HG02852 (cell line): ENCODE measurements at regions not wholly inside any gene's neighbourhood (a gene's known extent, or its start where the extent isn't known, plus 50 kb on each side); places are given as distances from the start of the nearest gene placed in this dataset.

Experiments used
- ATAC-seq: cut with Tn5 transposase; IDR thresholded peaks from one replicate; pipeline ENCODE4 v1.9.1; 2021; ENCODE audit warnings: mild to moderate bottlenecking, moderate library complexity; ENCODE audit not compliant: unreplicated experiment

DNA sequence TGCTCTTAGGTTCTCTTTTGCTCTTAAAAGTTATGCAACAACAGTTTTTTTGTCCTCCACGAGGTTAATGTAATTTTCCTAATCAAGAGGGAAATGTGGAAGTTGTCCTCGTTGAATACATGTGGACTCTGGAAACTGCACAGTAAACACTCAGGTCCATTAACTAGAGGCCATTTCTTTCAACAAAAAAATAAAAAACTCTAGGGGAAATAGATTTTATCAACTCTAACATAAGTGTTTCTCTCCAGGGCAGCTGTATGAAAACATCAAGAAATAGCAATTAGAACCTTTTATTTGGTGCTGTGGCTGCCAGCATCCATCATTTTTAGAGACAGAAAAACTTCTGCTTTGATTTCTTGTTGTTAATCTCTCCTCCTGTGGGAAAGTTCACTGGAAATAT lies 288.6 kb downstream of the ICE1 start:
- no peak for ATAC-seq

DNA sequence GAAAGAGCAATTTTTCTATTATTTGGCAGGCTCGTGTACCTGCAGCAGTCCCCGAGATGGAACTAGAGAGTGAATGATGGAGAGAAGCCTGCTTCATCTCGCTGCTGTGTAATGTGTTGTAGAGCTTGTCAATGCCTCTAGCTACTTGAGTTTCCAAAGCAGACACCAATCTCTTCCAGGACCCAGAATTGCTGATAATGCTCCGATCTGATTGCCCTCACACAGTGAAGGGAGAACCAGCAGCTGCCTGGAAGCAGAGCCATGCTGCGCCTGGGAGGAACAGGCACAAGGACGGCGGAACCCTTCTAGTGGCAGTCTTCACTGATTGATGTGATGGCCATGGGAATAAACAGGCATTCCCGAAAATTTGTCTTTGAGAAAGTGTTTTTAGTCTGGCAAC lies 288.0 kb downstream of the ICE1 start:
- ATAC-seq: no peak

DNA sequence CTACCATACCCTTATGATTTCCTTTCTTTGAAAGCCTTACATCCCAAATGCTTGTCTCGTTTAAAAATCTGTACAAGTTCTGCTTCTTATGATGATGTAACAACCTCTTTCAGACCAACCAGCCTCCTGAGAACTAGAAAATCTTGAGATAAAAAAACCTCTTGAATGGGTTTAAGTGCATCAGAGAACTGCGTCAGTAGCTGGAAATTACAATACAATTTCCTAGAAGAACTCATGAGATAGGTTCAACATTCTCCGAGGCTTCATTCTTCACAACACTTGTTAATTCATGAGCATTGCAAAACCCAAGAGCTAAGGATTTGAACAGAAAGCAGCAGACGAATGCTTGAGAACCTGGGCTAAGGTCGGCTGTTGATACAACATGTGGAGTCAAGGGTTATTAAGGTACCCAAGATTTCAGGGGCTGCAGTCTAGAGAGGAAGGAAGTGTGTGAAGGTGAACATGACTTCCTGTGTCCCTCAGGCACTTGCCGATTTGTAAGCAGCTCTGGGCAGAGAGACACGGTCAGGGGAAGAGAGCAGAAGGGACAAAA lies 286.0 kb downstream of the ICE1 start:
- ATAC-seq: no peak

DNA sequence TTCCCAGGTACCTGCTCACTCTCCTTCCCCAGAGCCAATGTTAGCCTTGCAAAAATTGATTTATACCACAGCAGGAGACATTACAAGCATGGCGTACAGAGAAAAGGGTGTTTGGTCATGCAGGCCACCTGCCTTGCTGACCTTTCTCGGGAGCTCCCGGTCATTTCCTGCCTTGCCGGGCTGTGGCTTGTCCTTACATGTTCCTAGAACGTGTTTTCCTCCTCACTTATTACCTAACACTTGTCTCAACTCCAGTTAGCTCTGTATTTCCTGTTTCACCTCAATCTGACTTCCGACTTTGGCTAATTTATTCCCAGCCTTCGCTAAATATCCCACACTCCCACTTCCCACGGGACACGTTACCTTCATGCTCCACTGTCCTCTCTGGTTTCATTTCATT lies 282.5 kb downstream of the ICE1 start:
- no peak for ATAC-seq

DNA sequence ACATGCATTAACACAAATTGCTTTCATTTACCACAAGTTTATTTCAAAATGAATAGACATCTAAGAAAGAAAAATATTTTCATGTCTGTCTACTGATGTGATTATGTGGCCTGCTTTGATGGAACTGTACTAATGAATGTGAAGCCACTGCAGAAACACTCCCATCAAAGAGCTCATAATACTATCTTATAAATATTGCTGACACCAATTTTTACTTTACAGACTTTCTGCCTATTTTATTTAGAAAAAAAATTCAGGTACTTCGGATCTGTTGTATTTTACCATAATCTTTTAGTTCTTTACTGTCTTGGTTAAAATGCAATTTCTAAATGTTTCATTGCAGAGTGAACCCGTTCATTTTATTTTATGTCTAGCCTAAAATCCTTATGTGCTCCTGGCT lies 281.9 kb downstream of the ICE1 start:
- no peak for ATAC-seq

DNA sequence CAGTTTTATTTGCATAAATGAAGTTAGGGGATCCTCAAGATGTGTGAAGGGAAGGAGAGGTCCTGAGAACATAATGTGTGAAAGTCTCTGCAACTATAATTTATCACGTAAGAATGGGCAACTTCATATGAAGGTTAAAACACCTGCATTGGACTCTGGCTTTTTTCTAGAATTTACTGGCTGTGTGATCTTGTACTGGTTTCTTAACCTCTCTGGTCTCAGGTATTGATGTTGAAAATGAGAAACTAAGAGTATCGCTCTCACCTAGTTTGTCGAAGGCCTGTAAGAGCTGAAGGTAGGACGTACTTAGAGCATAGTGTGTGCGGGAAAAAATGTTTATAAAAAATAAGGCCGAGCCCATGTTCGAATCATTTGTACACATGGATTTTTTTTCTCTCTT lies 280.5 kb downstream of the ICE1 start:
- ATAC-seq: no peak

DNA sequence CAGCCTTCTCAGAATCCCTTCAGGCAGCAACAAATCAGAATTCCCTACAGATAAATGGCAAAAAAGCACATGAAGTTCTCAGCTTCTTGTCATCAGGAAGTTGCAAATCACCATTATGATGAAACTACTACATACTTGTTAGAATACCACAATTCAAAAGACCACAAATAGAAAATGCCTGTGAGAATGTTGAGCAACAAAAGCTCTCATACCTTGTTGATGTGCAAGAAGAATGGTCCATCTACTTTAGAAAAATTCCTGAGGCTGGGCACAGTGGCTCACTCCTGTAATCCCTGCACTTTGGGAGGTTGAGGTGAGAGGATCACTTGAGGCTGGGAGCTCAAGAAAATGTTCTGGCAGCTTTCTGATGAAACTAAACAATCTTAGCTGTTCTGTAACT lies 278.1 kb downstream of the ICE1 start:
- ATAC-seq: no peak

DNA sequence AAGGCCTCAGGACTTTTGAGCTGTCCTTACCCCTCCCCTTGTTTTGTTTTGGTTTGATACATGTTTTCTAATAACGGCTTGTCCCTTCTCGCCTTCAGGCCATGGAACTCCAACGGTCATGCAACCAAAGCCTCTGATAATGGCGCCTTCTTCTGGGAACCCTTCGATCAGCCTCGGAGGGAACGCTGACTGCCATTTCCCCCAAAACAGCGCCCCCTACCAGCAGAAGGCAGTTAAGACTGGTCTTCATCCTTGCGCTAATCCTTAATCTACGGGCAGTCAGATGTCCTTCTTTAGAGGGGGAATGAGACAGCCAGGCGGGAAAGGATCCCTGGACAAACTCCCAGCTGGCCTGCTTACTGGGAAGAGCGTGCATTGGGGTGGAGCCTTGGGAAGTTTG lies 276.6 kb downstream of the ICE1 start:
- ATAC-seq: no peak

DNA sequence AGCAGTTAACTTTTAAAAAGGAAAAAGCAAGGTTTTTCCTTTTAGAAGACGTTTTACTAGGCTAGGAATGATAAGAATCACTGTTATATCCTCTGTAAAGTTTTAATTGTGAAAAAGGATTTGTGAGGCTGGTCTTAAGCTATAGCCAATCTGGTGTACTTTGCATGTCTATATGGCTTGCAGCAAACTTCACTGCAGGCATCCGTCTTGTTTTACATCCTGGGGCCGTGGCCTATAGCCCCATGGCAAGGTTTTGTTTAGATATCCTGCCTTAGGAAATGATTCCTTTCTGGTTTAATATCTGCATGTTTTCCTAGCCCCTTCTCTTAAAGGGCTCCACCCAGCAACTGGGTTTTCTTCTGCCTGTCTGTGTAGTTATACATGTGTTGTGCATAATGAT lies 272.8 kb downstream of the ICE1 start:
- ATAC-seq: no peak

DNA sequence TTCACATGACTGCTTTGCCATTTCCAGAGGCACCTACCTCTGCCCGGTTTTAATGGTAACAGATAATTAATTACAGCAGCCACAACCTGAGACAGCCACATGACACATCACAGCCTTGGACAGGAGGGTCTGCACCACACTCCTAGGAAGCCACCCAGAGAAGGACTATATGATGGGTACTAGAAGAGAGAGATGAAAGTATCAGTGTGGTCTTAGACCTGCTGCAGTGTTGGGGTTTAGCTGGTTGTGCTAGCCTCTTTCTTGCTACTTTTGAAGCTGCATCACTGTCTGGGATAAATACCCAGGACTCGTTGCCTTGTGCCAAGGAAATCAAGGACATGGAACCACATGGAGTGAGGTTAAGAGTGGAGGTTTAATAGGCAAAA lies 266.4 kb downstream of the ICE1 start:
- no peak for ATAC-seq

DNA sequence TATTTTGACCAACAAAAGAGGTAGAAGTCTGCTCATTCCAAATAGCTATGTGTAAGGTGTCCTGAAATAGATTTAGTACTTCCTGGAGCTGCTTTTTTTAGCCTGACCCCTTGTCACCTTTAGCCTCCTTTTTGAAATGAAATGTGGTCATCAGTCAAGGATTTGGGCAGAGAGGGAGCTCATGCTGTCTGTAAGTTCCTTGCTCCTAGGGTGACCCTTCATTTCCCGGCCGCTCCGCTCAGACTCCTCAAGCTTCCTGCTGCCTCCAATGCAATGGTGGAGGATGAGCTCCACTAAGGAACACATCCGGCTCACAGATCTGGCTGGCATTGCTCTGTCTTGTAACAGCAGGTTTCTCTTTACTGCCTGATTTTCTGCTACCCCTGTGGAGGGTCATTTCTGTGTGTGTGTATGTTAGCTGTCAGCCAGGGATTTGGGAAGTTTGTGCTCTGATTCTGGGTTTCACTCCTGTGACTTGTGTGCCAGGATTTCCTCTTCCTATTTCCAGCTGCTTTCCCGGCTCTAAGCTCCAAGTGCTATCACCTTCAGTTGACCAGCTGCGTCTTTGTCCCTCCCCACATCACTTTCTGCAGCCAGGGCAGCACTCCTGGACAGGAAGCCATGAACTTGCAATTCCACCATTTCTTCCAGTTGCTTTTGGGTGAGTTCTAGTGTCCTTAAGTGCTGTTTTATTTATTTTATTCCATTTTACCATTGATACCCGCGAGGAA lies 265.9 kb downstream of the ICE1 start:
- no peak for ATAC-seq

DNA sequence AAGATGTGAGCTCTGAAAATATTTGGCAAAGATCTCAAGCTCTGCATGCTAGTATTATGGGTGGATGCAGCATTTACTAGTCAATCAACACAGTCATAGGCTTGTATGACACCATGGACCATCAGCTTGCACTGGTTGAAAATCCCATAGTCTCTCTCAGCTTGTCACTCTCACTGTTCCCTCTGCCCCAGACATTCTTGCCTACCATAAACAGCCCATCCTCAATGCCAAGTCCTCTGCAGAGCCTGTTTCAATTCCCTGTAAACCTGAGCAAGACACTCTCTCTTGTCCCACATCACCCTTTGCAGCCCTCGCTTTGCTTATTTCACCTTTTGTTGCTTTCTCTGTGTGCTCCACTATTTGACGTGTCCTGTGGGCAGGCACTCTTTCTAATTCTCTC lies 264.6 kb downstream of the ICE1 start:
- ATAC-seq: no peak

DNA sequence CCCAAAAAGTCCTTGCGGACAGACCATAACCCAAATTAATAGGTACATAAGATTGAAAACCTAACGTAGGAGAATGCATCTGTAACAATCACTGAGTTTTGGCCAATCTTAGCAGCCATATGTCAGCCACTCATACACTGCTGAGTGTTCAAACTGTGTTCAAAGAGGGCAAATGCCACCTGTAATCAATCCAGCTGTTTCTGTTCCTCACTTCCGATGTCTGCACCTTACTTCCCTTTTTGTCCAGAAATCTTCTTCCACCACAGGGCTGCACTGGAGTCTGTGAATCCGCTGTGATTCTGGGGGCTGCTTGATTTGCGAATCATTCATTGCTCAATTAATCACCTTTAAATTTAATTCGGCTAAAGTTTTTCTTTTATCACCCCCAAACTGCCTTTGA lies 263.9 kb downstream of the ICE1 start:
- no peak for ATAC-seq

DNA sequence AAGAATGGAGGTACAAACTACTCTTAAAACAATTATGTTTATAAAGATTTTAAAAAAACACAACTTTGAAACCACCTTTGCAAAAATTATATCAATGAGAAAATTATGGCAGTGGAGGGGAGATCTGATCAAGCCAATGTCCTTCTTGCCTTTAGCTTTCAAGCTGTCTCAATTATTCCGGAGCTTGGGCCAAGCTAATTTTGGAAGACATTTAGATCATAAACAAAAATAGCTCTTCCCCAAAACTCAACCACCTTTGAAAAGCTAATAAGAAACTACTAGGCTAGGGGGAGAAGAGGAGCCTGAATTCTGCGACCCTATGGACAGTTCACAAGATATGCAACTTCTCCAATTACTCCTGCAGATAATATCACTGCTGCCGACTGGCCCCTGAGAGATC lies 263.3 kb downstream of the ICE1 start:
- ATAC-seq: no peak

DNA sequence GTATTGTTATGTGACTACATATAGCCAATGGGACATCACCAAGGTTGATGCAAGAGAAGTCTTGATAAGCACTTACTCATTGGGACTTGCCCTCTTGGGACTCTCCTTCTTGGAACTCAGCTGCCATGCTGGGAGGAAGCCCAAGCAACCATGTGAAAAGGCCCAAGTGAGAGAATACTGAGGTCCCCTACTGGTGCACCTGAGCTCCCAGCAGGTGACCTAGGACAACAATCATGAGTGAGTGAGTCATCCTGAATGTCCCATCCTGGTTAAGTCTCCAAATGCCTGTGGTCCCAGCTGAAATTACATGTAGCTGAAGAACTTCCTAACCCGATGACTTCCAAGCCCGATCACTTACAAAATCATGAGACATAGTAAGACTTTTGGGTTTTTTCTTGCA lies 260.7 kb downstream of the ICE1 start:
- ATAC-seq: no peak

DNA sequence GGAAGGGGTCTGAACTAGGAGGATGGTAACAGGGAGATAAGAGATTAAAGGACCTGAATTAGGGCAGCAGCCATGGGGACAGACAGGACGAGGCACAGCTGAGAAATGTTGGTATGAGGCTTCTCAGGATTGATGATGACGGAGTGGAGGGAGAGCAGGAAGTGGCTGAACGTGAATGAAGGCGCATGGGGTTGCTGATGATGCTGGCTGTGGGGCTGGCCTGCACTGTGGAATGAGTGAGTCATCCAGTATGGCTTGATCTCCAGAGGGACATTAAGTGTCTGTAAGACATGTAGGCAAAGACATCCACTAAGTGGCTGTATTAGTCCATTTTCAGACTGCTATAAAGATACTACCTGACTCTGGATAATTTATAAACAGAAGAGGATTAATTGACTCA lies 256.4 kb downstream of the ICE1 start:
- no peak for ATAC-seq

DNA sequence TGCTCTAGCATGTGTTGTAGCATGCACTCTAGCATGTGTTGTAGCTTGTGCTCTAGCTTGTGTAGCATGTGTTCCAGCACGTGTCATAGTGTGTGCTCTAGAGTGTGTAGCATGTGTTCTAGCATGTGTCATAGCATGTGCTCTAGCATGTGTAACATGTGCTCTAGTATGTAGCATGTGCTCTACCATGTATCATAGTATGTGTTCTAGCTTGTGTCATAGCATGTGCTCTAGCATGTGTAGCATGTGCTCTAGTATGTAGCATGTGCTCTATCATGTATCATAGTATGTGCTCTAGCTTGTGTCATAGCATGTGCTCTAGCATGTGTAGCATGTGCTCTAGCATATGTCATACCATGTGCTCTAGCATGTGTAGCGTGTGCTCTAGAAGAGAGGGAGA lies 255.3 kb downstream of the ICE1 start:
- ATAC-seq: no peak

DNA sequence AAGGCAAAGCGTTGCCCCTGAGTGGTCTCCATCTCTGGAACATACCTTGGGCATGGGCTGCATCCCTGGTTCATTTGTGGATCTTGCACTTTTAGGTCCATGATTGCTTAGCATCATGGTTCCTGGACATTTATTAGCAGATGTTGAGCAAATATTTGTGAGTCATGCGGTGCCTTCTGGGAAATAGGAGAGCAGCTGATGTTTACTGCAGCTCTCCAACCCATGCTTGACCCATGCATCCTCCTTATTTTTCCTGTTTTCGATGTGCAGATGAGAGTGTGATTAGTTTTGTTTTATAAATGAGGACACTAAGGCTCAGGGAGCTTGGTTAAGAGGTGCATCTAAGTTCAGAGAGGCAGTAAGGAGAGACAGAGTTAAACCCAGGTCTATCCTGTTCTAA lies 253.7 kb downstream of the ICE1 start:
- no peak for ATAC-seq

DNA sequence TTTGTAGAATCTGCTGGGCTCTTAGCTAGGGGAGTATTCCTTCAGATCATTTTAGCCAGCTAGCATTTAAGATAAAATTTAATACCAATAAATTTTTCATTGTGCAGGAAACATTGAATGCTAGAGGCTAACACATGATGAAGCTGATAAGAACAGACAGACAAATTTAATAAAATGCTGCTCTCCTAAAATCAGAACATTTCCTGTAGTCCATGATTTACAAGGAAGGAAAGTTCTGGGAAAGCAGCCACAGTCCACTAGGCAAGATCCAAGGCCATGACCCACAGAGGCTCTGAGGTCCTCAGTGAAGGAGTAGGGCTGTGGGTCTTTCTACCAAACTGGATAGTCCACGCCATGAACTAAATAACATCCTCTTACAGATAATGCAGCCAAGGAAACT lies 253.0 kb downstream of the ICE1 start:
- ATAC-seq: no peak

DNA sequence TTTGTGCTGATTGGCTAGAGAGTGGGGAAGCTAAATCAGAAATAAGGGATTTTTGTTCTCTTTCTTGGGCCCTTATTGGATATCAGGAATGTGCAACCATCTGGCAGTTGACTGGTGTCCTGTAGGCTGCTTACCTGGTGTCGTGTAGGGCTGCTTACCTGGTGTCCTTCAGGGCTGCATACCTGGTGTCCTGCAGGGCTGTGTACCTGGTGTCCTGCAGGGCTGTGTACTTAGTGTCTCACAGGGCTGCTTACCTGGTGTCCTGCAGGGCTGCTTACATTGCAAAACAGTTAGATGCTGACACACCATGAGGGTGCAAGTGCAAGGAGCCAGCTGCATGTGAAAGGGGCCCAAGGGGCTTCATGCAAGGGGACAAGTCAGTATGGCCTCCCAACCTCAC lies 249.3 kb downstream of the ICE1 start:
- ATAC-seq: no peak

DNA sequence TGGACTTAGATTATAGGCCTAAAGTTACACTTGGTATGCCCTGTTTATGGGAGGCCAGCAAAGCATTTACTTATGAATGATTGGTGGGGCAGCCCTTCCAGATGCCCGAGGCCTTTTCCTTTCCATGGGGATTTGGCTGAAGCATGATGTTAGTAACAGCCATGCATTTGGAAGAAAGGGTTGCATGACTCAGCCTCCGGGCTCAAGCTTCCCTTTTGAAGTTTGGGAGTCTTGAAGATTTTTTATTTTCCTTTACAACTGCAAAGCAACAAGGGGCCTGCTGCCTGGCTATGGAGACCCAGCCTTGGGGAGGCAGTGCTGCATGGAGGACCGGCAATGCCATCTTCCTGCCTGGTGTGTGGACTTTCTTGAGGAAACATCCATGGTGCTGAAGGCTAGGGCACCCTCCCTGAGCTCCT lies 244.7 kb downstream of the ICE1 start:
- no peak for ATAC-seq

DNA sequence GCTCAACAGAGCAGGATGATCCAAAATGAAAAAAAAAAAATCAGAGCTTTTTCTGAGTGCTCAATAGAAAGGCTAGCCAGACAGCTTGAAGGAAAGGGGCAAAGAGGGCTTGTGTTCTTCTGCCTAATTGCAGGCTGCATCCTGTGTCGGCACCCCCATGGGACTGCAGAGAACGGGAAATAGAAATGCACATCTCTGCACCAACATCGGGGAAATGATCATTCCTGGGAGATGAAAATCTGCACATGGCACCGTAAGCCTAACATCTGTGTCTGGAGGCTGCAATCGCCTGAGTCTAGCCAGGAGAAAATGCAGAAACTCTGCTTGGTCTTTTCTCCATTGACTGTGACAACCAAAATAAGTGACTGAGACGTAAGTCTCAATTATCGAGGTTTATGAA lies 243.9 kb downstream of the ICE1 start:
- ATAC-seq: no peak

DNA sequence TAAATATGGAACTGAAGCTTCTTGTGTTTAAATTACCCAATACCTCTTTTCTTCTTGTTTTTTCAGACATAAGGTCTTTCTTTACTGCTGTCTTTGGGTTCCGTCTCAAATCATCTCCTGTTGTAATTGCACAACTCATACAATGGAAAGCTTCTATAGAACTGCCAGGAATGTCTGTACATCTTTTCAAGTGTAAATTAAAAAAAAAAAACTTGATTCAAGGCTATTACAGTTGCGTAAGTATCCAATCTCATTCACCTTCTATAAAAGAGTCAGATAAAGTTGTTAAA lies 243.5 kb downstream of the ICE1 start:
- no peak for ATAC-seq
